Neutrophil (primary cell): ENCODE measurements at regions not wholly inside any gene's neighbourhood (a gene's known extent, or its start where the extent isn't known, plus 50 kb on each side); places are given as distances from the start of the nearest gene placed in this dataset.

Experiments used
- H3K27ac ChIP-seq: fragments of 200-600 bp; sonication (generic); 2 replicates; pipeline ENCODE4 v1.5.1; 2016; ENCODE audit warnings: mild to moderate bottlenecking, moderate library complexity
- H3K27me3 ChIP-seq: fragments of 200-600 bp; sonication (generic); 2 replicates; pipeline ENCODE4 v1.6.0; 2016; ENCODE audit warnings: mild to moderate bottlenecking
- H3K36me3 ChIP-seq: fragments of 200-600 bp; sonication (generic); 2 replicates; pipeline ENCODE4 v1.5.1; 2017
- H3K4me1 ChIP-seq, 2 experiments: fragments of 200-600 bp in 1 of 2; sonication (generic) in 1 of 2; 1 replicate in 1 of 2; 2 replicates in 1 of 2; pipeline versions ENCODE4 v1.5.1 to v1.6.1; 2013 to 2016; ENCODE audit warnings: low read depth in 1 of 2, low read length in 1 of 2, mild to moderate bottlenecking in 1 of 2, moderate library complexity in 1 of 2; ENCODE audit not compliant: control insufficient read depth in 1 of 2, insufficient read depth in 1 of 2
- H3K4me3 ChIP-seq, 2 experiments: fragments of 200-600 bp in 1 of 2; sonication (generic) in 1 of 2; 1 replicate in 1 of 2; 2 replicates in 1 of 2; pipeline ENCODE4 v1.5.1; 2013 to 2016; ENCODE audit warnings: low read depth in 1 of 2, low read length in 1 of 2, mild to moderate bottlenecking in 1 of 2, moderate library complexity in 1 of 2
- H3K9me3 ChIP-seq: fragments of 200-600 bp; sonication (generic); 2 replicates; pipeline ENCODE4 v1.5.1; 2016
- CTCF ChIP-seq: fragments of 200-600 bp; sonication (generic); IDR thresholded peaks from 2 replicates; pipeline ENCODE4 v1.5.1; 2016; ENCODE audit warnings: antibody characterized with exemption

GRCh38 chr5:133818869-133819600 is 149.4 kb downstream of the C5orf15 start:
- H3K9me3 ChIP-seq = no peaks in the 10 kb centered on the region
- no peak overlapping the region for H3K4me3 ChIP-seq
- TF ChIP-seq CTCF = no peak
- no peak overlapping the region for H3K27ac ChIP-seq
- no peaks in the 10 kb centered on the region for H3K36me3 ChIP-seq
- H3K4me1 ChIP-seq = no peaks in the 10 kb centered on the region
- peaks cover 42% of the 10 kb centered on the region for H3K27me3 ChIP-seq

- Histone ChIP-seq H3K36me3 (no peaks in the 10 kb centered on the region), H3K4me3 (no peak overlapping the region), H3K9me3 (no peaks in the 10 kb centered on the region), H3K27me3 (peaks cover 52% of the 10 kb centered on the region), H3K27ac (no peak overlapping the region), H3K4me1 (no peaks in the 10 kb centered on the region)
- no peak for TF ChIP-seq CTCF
Measured at GRCh38 chr5:133818031-133818431, 150.4 kb downstream of the C5orf15 start.

- H3K9me3 ChIP-seq = no peaks in the 10 kb centered on the region
- no peaks in the 10 kb centered on the region for H3K36me3 ChIP-seq
- H3K4me3 ChIP-seq = no peak overlapping the region
- H3K4me1 ChIP-seq = no peaks in the 10 kb centered on the region
- H3K27ac ChIP-seq = no peak overlapping the region
- TF ChIP-seq CTCF = no peak
- peaks cover 52% of the 10 kb centered on the region for H3K27me3 ChIP-seq
Measured at GRCh38 chr5:133817456-133817855, 151.0 kb downstream of the C5orf15 start.

- no peak overlapping the region for H3K4me3 ChIP-seq
- H3K9me3 ChIP-seq = no peaks in the 10 kb centered on the region
- H3K27ac ChIP-seq = no peak overlapping the region
- no peaks in the 10 kb centered on the region for H3K4me1 ChIP-seq
- H3K36me3 ChIP-seq = no peaks in the 10 kb centered on the region
- peaks cover 52% of the 10 kb centered on the region for H3K27me3 ChIP-seq
- TF ChIP-seq CTCF = no peak
Measured at GRCh38 chr5:133816791-133817190, 151.6 kb downstream of the C5orf15 start.

- Histone ChIP-seq H3K4me3 (no peak overlapping the region), H3K4me1 (no peaks in the 10 kb centered on the region), H3K27ac (no peak overlapping the region), H3K9me3 (no peaks in the 10 kb centered on the region), H3K27me3 (peaks cover 26% of the 10 kb centered on the region), H3K36me3 (no peaks in the 10 kb centered on the region)
- no peak for TF ChIP-seq CTCF
Measured at GRCh38 chr5:133814152-133814551, 154.3 kb downstream of the C5orf15 start.
